Glutamatergic neuron (in vitro differentiated cells): ENCODE measurements at regions not wholly inside any gene's neighbourhood (a gene's known extent, or its start where the extent isn't known, plus 50 kb on each side); places are given as distances from the start of the nearest gene placed in this dataset.

Source experiments
- DNase-seq: peaks from one replicate; pipeline ENCODE4 v3.0.0; 2022
- H3K27ac Mint-ChIP-seq: one replicate; pipeline ENCODE4 v1.8.0; 2020; ENCODE audit warnings: mild to moderate bottlenecking, mixed read lengths, inconsistent platforms; ENCODE audit not compliant: unreplicated experiment
- H3K27me3 Mint-ChIP-seq: one replicate; pipeline ENCODE4 v1.8.0; 2020; ENCODE audit warnings: mild to moderate bottlenecking, moderate library complexity, mixed read lengths, inconsistent platforms; ENCODE audit not compliant: unreplicated experiment
- H3K36me3 Mint-ChIP-seq: one replicate; pipeline ENCODE4 v1.8.0; 2020; ENCODE audit warnings: mild to moderate bottlenecking, mixed read lengths, inconsistent platforms; ENCODE audit not compliant: unreplicated experiment
- H3K4me1 Mint-ChIP-seq: one replicate; pipeline ENCODE4 v1.8.0; 2020; ENCODE audit warnings: mild to moderate bottlenecking, low read depth, mixed read lengths, inconsistent platforms; ENCODE audit not compliant: unreplicated experiment
- H3K4me3 Mint-ChIP-seq: one replicate; pipeline ENCODE4 v1.8.0; 2020; ENCODE audit warnings: mild to moderate bottlenecking, mixed read lengths, inconsistent platforms; ENCODE audit not compliant: unreplicated experiment
- H3K9me3 Mint-ChIP-seq: one replicate; pipeline ENCODE4 v1.8.0; 2020; ENCODE audit warnings: mild to moderate bottlenecking, moderate library complexity, mixed read lengths, inconsistent platforms; ENCODE audit not compliant: unreplicated experiment
- TF ChIP-seq, protein P1 (sequence below): fragments of 200-600 bp; sonication (generic); IDR thresholded peaks from one replicate; pipeline ENCODE4 v1.5.0; 2021; ENCODE audit not compliant: partially characterized antibody, unreplicated experiment

DNA sequence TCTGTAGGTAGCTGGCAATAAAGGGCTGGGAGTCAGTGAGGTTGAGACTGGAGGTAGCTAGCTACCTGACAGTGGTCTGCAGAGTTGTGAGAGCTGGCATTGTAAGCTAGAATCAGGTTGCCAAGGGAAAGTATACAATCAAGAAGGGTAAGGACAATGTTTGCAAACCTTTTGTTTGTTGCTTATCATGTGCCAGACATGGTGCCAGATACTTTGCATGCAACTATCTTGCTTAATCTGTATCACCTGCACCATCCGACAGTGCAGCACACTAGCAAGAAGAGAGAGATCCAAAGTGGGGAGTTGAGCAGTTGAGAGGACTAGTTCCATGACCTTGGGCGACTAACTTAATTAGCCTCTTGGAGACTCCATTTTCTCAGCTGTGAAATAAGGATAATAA lies 236.4 kb downstream of the PDCD6IP start:
- DNase-seq: no peak
- no peak overlapping the region for H3K4me3 Mint-ChIP-seq
- no peaks in the 10 kb centered on the region for H3K36me3 Mint-ChIP-seq
- no peak overlapping the region for H3K27ac Mint-ChIP-seq
- TF ChIP-seq, protein P1, sequence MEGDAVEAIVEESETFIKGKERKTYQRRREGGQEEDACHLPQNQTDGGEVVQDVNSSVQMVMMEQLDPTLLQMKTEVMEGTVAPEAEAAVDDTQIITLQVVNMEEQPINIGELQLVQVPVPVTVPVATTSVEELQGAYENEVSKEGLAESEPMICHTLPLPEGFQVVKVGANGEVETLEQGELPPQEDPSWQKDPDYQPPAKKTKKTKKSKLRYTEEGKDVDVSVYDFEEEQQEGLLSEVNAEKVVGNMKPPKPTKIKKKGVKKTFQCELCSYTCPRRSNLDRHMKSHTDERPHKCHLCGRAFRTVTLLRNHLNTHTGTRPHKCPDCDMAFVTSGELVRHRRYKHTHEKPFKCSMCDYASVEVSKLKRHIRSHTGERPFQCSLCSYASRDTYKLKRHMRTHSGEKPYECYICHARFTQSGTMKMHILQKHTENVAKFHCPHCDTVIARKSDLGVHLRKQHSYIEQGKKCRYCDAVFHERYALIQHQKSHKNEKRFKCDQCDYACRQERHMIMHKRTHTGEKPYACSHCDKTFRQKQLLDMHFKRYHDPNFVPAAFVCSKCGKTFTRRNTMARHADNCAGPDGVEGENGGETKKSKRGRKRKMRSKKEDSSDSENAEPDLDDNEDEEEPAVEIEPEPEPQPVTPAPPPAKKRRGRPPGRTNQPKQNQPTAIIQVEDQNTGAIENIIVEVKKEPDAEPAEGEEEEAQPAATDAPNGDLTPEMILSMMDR: no peak
- peaks cover 3% of the 10 kb centered on the region for H3K27me3 Mint-ChIP-seq
- H3K9me3 Mint-ChIP-seq: no peaks in the 10 kb centered on the region
- H3K4me1 Mint-ChIP-seq: no peaks in the 10 kb centered on the region

DNA sequence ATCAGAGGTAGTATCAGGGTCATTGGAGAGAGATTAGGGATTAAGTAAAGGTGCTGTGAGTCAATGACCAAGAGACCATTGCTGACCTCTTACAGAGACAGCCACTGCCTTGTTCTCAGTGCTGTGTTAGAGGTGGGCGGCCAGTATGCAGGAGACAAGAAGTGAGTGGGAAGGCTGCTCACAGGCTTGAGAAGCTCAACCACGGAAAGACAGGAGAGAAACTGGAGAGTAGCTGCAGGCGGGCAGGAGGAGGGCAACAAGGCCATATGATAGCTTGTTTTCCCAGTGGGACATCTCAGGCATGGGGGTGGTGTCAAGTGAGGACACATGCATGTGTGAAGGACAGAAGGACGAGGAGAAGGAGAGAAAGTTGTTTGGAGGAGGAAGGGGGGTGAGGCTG lies 237.3 kb downstream of the PDCD6IP start:
- H3K27me3 Mint-ChIP-seq: peaks cover 3% of the 10 kb centered on the region
- DNase-seq: no peak
- no peaks in the 10 kb centered on the region for H3K4me1 Mint-ChIP-seq
- no peaks in the 10 kb centered on the region for H3K36me3 Mint-ChIP-seq
- H3K9me3 Mint-ChIP-seq: no peaks in the 10 kb centered on the region
- H3K4me3 Mint-ChIP-seq: no peak overlapping the region
- H3K27ac Mint-ChIP-seq: no peak overlapping the region
- TF ChIP-seq, protein P1: no peak

DNA sequence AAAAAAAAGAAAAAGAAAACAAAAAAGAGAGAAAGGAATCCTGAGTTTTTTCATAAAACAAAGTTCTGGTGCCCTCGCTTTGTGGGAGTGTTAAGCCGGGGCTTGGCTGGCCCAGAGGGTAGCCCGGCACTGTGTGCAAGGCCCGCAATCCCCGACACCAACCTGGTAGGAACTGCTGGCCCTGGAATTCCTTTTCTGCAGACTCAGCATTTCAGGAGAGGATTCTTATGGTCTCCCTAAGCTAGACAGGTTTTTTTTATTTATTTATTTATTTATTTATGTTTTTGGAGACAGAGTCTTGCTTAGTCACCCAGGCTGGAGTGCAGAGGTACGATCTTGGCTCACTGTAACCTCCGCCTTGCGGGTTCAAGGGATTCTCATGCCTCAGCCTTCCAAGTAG lies 238.8 kb downstream of the PDCD6IP start:
- TF ChIP-seq, protein P1: no peak
- Mint-ChIP-seq H3K27me3 (peaks cover 3% of the 10 kb centered on the region), H3K4me3 (no peak overlapping the region), H3K27ac (no peak overlapping the region), H3K4me1 (no peaks in the 10 kb centered on the region), H3K9me3 (no peaks in the 10 kb centered on the region), H3K36me3 (no peaks in the 10 kb centered on the region)
- no peak for DNase-seq

DNA sequence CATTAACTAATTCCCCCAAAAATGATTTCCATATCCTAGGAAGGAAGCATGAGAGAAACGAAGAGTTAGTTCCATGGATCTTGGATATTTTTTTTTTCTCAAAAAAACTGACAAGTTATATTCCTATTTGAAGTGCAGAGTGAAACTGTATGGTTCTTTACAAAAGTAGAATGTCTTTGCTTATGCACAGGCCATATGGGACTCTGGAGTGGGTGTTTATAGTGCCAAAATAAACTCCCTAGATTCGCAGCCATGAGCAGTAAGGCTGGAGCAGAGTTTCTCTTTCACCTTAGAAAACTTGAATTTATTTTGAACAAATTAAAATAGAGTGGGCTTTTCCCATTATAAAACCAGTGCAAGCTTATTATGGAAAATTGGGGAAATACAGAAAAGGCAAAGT lies 239.7 kb downstream of the PDCD6IP start:
- TF ChIP-seq, protein P1: no peak
- Mint-ChIP-seq H3K4me1 (no peaks in the 10 kb centered on the region), H3K27ac (no peak overlapping the region), H3K9me3 (no peaks in the 10 kb centered on the region), H3K4me3 (no peak overlapping the region), H3K36me3 (no peaks in the 10 kb centered on the region), H3K27me3 (peaks cover 3% of the 10 kb centered on the region)
- DNase-seq: no peak

DNA sequence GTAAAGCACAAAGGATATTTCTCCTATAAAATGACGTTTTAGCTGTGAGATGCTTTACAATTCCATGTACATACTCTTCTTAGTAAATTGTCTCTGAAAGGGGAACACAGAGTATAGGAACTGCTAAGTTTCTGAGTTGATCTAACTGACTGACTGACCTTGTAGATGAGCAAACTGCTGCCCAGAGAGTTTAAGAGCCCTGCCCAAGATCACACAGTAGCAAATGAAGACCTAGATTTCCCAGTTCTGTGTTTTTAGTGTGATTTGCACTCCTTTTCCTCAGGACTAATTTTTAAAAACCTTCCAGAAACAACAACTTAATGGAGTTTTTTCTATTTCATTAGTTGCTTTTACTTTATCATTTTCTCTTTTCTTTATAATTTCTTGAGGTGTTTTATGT lies 247.7 kb downstream of the PDCD6IP start:
- Mint-ChIP-seq H3K4me3 (no peak overlapping the region), H3K27me3 (peaks cover 2% of the 10 kb centered on the region), H3K4me1 (peaks cover 6% of the 10 kb centered on the region), H3K36me3 (no peaks in the 10 kb centered on the region), H3K9me3 (no peaks in the 10 kb centered on the region), H3K27ac (no peak overlapping the region)
- no peak for DNase-seq
- TF ChIP-seq, protein P1: no peak
